D721Med (cell line): ENCODE measurements at regions not wholly inside any gene's neighbourhood (a gene's known extent, or its start where the extent isn't known, plus 50 kb on each side); places are given as distances from the start of the nearest gene placed in this dataset.

ENCODE experiments used
- DNase-seq: peaks from one replicate; pipeline ENCODE4 v3.0.0; 2011; ENCODE audit warnings: low spot score; ENCODE audit not compliant: insufficient read length
- FAIRE-seq: peaks from 2 replicates; lab custom pipeline; 2011; peaks lifted over from hg19 to GRCh38; lab: Jason Lieb, UNC
- TF ChIP-seq, protein P1 (sequence below): IDR thresholded peaks from 2 replicates; pipeline ENCODE4 v1.5.1; 2012; ENCODE audit warnings: mild to moderate bottlenecking, control low read depth; ENCODE audit not compliant: insufficient read depth; ENCODE audit errors: missing control alignments

DNA sequence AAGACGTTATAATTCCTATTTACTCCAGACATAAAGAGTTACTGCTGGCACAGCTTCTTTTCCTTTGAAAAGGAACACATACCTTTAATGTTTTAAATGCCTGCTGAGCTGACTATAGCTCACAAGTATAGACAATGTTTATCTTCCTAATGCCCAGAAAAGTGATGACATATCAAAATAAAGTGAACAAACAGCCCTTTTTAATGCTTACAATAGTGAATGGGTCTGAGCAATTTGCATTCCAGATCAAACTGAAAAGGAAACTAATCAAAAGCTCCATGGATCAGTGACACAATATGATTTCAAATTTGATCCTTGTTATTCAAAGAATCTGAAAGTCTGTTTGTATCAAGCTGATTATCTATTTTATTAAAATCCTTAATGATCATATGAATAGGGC lies 233.6 kb upstream of the SEMA3E start:
- DNase-seq = no peak
- TF ChIP-seq, protein P1, sequence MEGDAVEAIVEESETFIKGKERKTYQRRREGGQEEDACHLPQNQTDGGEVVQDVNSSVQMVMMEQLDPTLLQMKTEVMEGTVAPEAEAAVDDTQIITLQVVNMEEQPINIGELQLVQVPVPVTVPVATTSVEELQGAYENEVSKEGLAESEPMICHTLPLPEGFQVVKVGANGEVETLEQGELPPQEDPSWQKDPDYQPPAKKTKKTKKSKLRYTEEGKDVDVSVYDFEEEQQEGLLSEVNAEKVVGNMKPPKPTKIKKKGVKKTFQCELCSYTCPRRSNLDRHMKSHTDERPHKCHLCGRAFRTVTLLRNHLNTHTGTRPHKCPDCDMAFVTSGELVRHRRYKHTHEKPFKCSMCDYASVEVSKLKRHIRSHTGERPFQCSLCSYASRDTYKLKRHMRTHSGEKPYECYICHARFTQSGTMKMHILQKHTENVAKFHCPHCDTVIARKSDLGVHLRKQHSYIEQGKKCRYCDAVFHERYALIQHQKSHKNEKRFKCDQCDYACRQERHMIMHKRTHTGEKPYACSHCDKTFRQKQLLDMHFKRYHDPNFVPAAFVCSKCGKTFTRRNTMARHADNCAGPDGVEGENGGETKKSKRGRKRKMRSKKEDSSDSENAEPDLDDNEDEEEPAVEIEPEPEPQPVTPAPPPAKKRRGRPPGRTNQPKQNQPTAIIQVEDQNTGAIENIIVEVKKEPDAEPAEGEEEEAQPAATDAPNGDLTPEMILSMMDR = no peak
- FAIRE-seq = no peak

DNA sequence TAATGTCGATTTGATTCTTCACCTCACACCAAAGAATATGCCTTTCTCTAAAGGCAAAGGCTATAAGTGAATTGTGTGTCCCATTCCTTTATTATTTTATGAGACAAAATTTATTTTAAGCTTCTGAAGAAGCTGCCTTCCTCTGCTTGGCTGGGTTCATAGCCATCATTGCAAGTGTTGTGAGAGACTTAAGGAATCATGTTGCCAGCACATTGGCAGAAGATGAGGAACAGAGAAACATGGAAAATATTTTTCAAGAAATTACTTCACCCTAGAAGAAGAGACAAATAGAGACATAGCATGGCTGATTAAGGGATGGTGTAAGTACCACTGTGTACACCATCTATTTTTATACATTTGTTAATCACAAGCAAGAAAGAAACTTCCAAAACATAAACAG lies 230.1 kb upstream of the SEMA3E start:
- TF ChIP-seq, protein P1 = no peak
- FAIRE-seq = no peak
- no peak for DNase-seq

DNA sequence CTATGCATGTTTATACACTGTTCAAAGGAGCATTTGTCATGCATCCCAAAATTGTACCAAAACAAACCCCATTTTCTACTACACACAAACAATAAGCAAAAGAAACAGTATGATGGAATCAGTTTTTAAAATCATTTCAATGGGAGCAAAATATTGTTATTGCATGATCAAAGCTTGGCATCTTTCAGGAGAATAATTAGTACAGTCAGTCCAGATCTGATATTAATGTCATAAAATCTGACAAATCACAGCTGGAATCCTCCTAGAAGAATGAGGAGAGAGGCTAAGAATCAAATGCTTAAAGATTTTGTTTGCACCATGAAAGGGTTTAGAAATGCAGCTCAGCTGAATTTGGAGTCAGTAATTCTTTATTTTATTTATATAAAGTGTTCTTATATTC lies 229.7 kb upstream of the SEMA3E start:
- TF ChIP-seq, protein P1 = no peak
- DNase-seq = no peak
- no peak for FAIRE-seq

DNA sequence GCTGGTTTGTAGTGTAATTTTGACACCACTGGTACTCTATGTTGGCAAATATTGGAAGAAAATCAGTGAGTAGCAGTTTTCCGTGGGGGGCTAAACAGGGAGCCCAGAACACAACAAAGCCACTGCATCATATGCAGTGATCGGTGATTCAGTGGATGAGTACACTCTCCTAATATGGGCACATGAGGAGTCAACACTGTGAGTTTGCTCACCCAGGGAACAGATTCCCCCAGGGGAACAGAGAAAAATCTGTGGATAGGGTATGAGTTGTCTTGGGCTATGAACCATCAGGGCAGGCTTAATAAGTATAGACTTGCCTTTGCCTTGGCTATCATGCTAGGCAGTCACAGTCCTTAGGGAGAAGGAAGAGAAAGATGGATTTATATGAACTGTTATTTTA lies 227.7 kb upstream of the SEMA3E start:
- FAIRE-seq (no peak), DNase-seq (no peak)
- TF ChIP-seq, protein P1 = no peak

DNA sequence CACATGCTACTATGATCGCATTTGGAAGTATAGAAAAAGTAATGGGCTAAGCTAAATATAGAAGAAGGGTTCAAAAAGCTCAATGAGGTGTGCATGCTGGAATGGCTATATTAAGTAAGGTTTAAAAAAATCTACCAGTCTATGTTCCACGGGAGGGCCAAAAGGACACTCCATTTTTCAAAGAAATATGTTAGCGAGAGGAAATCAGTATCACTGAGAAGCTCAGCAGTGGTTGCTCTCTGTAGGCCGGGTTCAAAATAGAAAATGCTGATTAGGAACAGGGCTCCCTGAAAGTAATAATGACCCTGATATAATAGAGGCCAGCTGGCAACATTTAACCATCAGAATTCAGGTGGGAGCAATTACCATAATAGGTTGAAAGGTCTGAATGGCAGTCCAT lies 224.5 kb upstream of the SEMA3E start:
- FAIRE-seq (no peak), DNase-seq (no peak)
- TF ChIP-seq, protein P1 = no peak

DNA sequence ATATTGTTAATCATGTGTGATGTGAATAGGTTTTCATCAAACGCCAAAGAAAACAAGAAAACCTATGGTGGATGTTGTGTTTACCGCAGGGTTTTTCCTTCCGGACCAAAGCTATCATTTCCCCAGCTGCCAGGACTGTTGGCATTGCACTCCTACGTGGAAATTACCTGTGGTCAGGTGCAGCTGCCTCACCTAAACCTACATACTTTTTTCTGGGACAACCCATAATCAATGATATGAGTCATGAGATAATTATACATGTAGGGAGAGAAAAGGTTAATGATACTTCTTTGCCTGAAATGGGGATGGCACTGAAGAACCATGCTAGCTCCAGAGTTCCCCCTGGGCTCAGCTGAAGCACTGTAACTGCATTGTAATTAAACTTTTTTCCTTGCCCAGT lies 223.6 kb upstream of the SEMA3E start:
- DNase-seq (no peak), FAIRE-seq (no peak)
- TF ChIP-seq, protein P1 = no peak

DNA sequence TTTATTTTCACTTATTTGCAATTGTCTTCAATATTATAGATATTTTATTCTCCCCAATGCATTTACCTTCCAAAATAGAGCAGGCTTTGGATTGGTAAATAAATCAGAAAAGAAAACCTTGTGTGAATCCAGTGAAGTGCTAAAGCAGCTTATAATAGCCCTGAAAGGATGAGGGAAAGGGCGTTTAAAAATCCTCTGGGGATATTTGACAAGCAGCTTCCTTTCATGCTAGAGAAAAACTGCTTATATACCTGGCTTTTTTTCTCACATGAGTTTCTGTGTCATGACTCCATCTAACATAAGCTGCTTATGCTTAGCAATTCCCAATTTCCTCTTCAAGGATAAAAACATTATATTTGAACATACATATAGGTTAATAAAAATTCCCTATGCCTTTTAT lies 221.6 kb upstream of the SEMA3E start:
- TF ChIP-seq, protein P1 = no peak
- FAIRE-seq (no peak), DNase-seq (no peak)
